H1 (cell line): ENCODE measurements at regions not wholly inside any gene's neighbourhood (a gene's known extent, or its start where the extent isn't known, plus 50 kb on each side); places are given as distances from the start of the nearest gene placed in this dataset.

Source experiments
- CTCF ChIA-PET: fragments of 300-600 bp; sonication (Branson Sonifier 250); formaldehyde crosslinking; loops from one replicate; lab custom pipeline; 2021; ENCODE audit not compliant: partially characterized antibody; lab: Charles Lee
- POLR2A ChIA-PET: fragments of 300-600 bp; sonication (Branson Sonifier 250); formaldehyde crosslinking; loops from one replicate; lab custom pipeline; 2021; ENCODE audit warnings: inconsistent platforms; ENCODE audit not compliant: partially characterized antibody; lab: Charles Lee
- DNase-seq, 2 experiments: peaks; one replicate each; pipeline versions ENCODE4 v3.0.0 to v3.0.0-alpha.2; 2010 to 2022; ENCODE audit warnings: low spot score in 2 of 2, low read depth in 1 of 2, mixed read lengths in 1 of 2
- FAIRE-seq: peaks from 2 replicates; lab custom pipeline; 2011; peaks lifted over from hg19 to GRCh38; lab: Jason Lieb, UNC
- H2AFZ ChIP-seq: 2 replicates; pipeline ENCODE4 v1.8.1; 2012; ENCODE audit warnings: low read length, inconsistent platforms
- H2AK5ac ChIP-seq: 2 replicates; pipeline ENCODE4 v1.6.1; 2013; ENCODE audit warnings: low read depth, low read length
- H2BK120ac ChIP-seq: replicated peaks from 2 replicates; pipeline ENCODE3; 2013; ENCODE audit warnings: low read depth, low read length, inconsistent platforms
- H2BK12ac ChIP-seq: 2 replicates; pipeline ENCODE4 v1.6.1; 2013; ENCODE audit warnings: low read depth, low read length
- H2BK15ac ChIP-seq: 2 replicates; pipeline ENCODE4 v1.6.1; 2013; ENCODE audit warnings: low read length
- H2BK20ac ChIP-seq: 2 replicates; pipeline ENCODE4 v1.6.1; 2013; ENCODE audit warnings: low read length
- H2BK5ac ChIP-seq: 2 replicates; pipeline ENCODE4 v1.6.1; 2013; ENCODE audit warnings: low read depth, low read length
- H3K14ac ChIP-seq: 2 replicates; pipeline ENCODE4 v1.6.1; 2013; ENCODE audit warnings: inconsistent platforms; ENCODE audit not compliant: insufficient read length
- H3K18ac ChIP-seq: 2 replicates; pipeline ENCODE4 v1.6.1; 2013; ENCODE audit warnings: low read length; ENCODE audit errors: extremely low read depth
- H3K23ac ChIP-seq: 2 replicates; pipeline ENCODE4 v1.6.1; 2013; ENCODE audit warnings: inconsistent platforms; ENCODE audit not compliant: insufficient read length
- H3K23me2 ChIP-seq: 2 replicates; pipeline ENCODE4 v1.6.1; 2013; ENCODE audit warnings: low read depth, low read length
- H3K27ac ChIP-seq: 2 replicates; pipeline ENCODE4 v1.6.1; 2011; ENCODE audit warnings: low read depth, low read length, inconsistent platforms
- H3K27me3 ChIP-seq, 4 experiments: replicated peaks in 1 of 4; 1 replicate in 1 of 4; 2 replicates in 3 of 4; pipeline versions ENCODE4 v1.6.1 to v1.8.1; 2011 to 2013; ENCODE audit warnings: low read length in 3 of 4, mild to moderate bottlenecking in 3 of 4, inconsistent platforms in 2 of 4, mixed read lengths in 2 of 4, moderate library complexity in 1 of 4; ENCODE audit not compliant: control insufficient read depth in 3 of 4, insufficient read depth in 3 of 4; ENCODE audit errors: extremely low read depth in 1 of 4
- H3K36me3 ChIP-seq, 4 experiments: 2 replicates each; pipeline versions ENCODE4 v1.6.1 to v1.8.1; 2011 to 2013; ENCODE audit warnings: mild to moderate bottlenecking in 4 of 4, low read length in 3 of 4, moderate library complexity in 2 of 4, control low read depth in 1 of 4, inconsistent platforms in 1 of 4; ENCODE audit not compliant: insufficient read depth in 4 of 4, control insufficient read depth in 2 of 4
- H3K4ac ChIP-seq: replicated peaks from 2 replicates; pipeline ENCODE3; 2013; ENCODE audit warnings: low read length, low read depth, mixed read lengths, inconsistent platforms; ENCODE audit not compliant: insufficient read length
- H3K4me1 ChIP-seq, 4 experiments: replicated peaks in 1 of 4; 1 replicate in 1 of 4; 2 replicates in 3 of 4; pipeline versions ENCODE4 v1.6.1 to v1.8.1; 2011 to 2013; ENCODE audit warnings: low read length in 3 of 4, inconsistent platforms in 2 of 4, mixed read lengths in 1 of 4; ENCODE audit not compliant: insufficient read depth in 4 of 4, control insufficient read depth in 3 of 4
- H3K4me2 ChIP-seq, 2 experiments: 2 replicates each; pipeline versions ENCODE4 v1.6.1 to v1.8.1; 2011 to 2013; ENCODE audit warnings: low read depth in 2 of 2, low read length in 2 of 2, control low read depth in 1 of 2, inconsistent platforms in 1 of 2, mild to moderate bottlenecking in 1 of 2; ENCODE audit not compliant: insufficient read depth in 1 of 2
- H3K4me3 ChIP-seq, 4 experiments: fragments of 200-600, 300-600 bp in 1 of 4; sonication (generic), shearing (Covaris generic), sonication (Bioruptor Twin) in 1 of 4; 2 replicates each; pipeline versions ENCODE4 v1.5.1 to v1.8.1; 2011 to 2016; ENCODE audit warnings: low read length in 4 of 4, low read depth in 3 of 4, control low read depth in 2 of 4, inconsistent platforms in 2 of 4, mild to moderate bottlenecking in 2 of 4, mixed read lengths in 1 of 4, moderate library complexity in 1 of 4; ENCODE audit not compliant: insufficient read depth in 2 of 4; ENCODE audit errors: extremely low read depth in 1 of 4
- H3K56ac ChIP-seq: replicated peaks from 2 replicates; pipeline ENCODE3; 2013; ENCODE audit warnings: low read depth, mild to moderate bottlenecking, mixed read lengths, low read length, inconsistent platforms; ENCODE audit not compliant: insufficient read length
- H3K79me1 ChIP-seq: 2 replicates; pipeline ENCODE4 v1.6.1; 2013; ENCODE audit warnings: low read depth, low read length, control low read depth
- H3K79me2 ChIP-seq, 2 experiments: 2 replicates each; pipeline versions ENCODE4 v1.6.1 to v1.8.1; 2012 to 2013; ENCODE audit warnings: low read length in 2 of 2, mild to moderate bottlenecking in 2 of 2, inconsistent platforms in 1 of 2; ENCODE audit not compliant: insufficient read depth in 2 of 2, control insufficient read depth in 1 of 2
- H3K9ac ChIP-seq, 4 experiments: replicated peaks in 1 of 4; 1 replicate in 1 of 4; 2 replicates in 3 of 4; pipeline versions ENCODE4 v1.6.1 to v1.8.1; 2011 to 2013; ENCODE audit warnings: low read depth in 3 of 4, low read length in 3 of 4, control low read depth in 2 of 4, mild to moderate bottlenecking in 2 of 4, moderate library complexity in 2 of 4, inconsistent platforms in 1 of 4; ENCODE audit errors: extremely low read depth in 1 of 4
- H3K9me3 ChIP-seq, 2 experiments: 2 replicates each; pipeline versions ENCODE4 v1.6.1 to v1.8.1; 2012 to 2013; ENCODE audit warnings: mild to moderate bottlenecking in 2 of 2, moderate library complexity in 2 of 2, control low read depth in 1 of 2, inconsistent platforms in 1 of 2, low read depth in 1 of 2, low read length in 1 of 2, mixed read lengths in 1 of 2; ENCODE audit not compliant: insufficient read depth in 2 of 2
- H4K20me1 ChIP-seq, 2 experiments: replicated peaks in 1 of 2; 2 replicates each; pipeline versions ENCODE3 to v1.8.1; 2011 to 2013; ENCODE audit warnings: inconsistent platforms in 2 of 2, low read length in 2 of 2, mild to moderate bottlenecking in 1 of 2; ENCODE audit not compliant: insufficient read depth in 2 of 2, control insufficient read depth in 1 of 2
- H4K5ac ChIP-seq: 2 replicates; pipeline ENCODE4 v1.6.1; 2013; ENCODE audit warnings: low read length, low read depth, mixed read lengths, inconsistent platforms; ENCODE audit not compliant: insufficient read length
- H4K8ac ChIP-seq: 2 replicates; pipeline ENCODE4 v1.8.0; 2013; ENCODE audit warnings: mild to moderate bottlenecking, moderate library complexity, low read length, inconsistent platforms; ENCODE audit not compliant: insufficient read depth; ENCODE audit errors: extremely low read depth
- H4K91ac ChIP-seq: replicated peaks from 2 replicates; pipeline ENCODE3; 2013; ENCODE audit warnings: low read length, mixed read lengths, inconsistent platforms; ENCODE audit not compliant: insufficient read length
- BRCA1 ChIP-seq: IDR thresholded peaks from 2 replicates; pipeline ENCODE4 v1.6.1; 2012; ENCODE audit warnings: low read depth, low read length, improper control_type of control experiment
- CHD1 ChIP-seq: IDR thresholded peaks from 2 replicates; pipeline ENCODE4 v1.6.1; 2012; ENCODE audit warnings: low read depth, low read length, improper control_type of control experiment
- EP300 ChIP-seq, 2 experiments: IDR thresholded peaks; 1 replicate in 1 of 2; 2 replicates in 1 of 2; pipeline ENCODE4 v1.6.1; 2011 to 2012; ENCODE audit warnings: low read depth in 2 of 2, low read length in 2 of 2, mild to moderate bottlenecking in 2 of 2, borderline replicate concordance in 1 of 2, inconsistent platforms in 1 of 2, moderate library complexity in 1 of 2
- KDM4A ChIP-seq: IDR thresholded peaks from one replicate; pipeline ENCODE4 v1.7.1; 2012; ENCODE audit warnings: low read depth, mild to moderate bottlenecking, moderate library complexity, low read length, inconsistent platforms; ENCODE audit not compliant: severe bottlenecking
- POU5F1 ChIP-seq: IDR thresholded peaks from 2 replicates; pipeline ENCODE4 v1.6.1; 2011; ENCODE audit warnings: low read depth, mild to moderate bottlenecking, low read length, moderate library complexity
- RNF2 ChIP-seq: fragments of 200-900, 300-1000 bp; sonication (generic); IDR thresholded peaks from 2 replicates; pipeline ENCODE4 v1.7.1; 2016; ENCODE audit warnings: borderline replicate concordance, low read depth, mild to moderate bottlenecking, antibody characterized with exemption, low read length; ENCODE audit not compliant: poor library complexity, severe bottlenecking; ENCODE audit errors: missing control alignments
- RXRA ChIP-seq: IDR thresholded peaks from 2 replicates; pipeline ENCODE4 v1.6.1; 2011; ENCODE audit warnings: low read depth, mild to moderate bottlenecking, low read length, moderate library complexity; ENCODE audit not compliant: insufficient read depth
- SIN3A ChIP-seq, 2 experiments: IDR thresholded peaks in 1 of 2; conservative IDR thresholded peaks in 1 of 2; 2 replicates each; pipeline ENCODE4 v1.6.1; 2011 to 2012; ENCODE audit warnings: low read length in 2 of 2, improper control_type of control experiment in 1 of 2, low read depth in 1 of 2, mild to moderate bottlenecking in 1 of 2
- TCF12 ChIP-seq: IDR thresholded peaks from 2 replicates; pipeline ENCODE4 v1.6.1; 2011; ENCODE audit warnings: low read depth, mild to moderate bottlenecking, low read length
- USF2 ChIP-seq: IDR thresholded peaks from 2 replicates; pipeline ENCODE4 v1.6.1; 2011; ENCODE audit warnings: low read length, improper control_type of control experiment
- WGBS, 2 experiments: shearing (Covaris generic) in 1 of 2; methylation state at CpG; one replicate each; pipeline versions ENCODE4 v1.1.6 to v1.1.7; 2013 to 2015; ENCODE audit warnings: low lambda C conversion rate in 2 of 2, mixed read lengths in 2 of 2, inconsistent platforms in 1 of 2, low coverage in 1 of 2, missing lambda C conversion rate in 1 of 2; ENCODE audit not compliant: insufficient replicate concordance in 2 of 2, insufficient coverage in 1 of 2, insufficient read length in 1 of 2; ENCODE audit errors: extremely low coverage in 1 of 2, missing lambda C conversion rate in 1 of 2; 5-methylcytosine and 5-hydroxymethylcytosine counted together

DNA sequence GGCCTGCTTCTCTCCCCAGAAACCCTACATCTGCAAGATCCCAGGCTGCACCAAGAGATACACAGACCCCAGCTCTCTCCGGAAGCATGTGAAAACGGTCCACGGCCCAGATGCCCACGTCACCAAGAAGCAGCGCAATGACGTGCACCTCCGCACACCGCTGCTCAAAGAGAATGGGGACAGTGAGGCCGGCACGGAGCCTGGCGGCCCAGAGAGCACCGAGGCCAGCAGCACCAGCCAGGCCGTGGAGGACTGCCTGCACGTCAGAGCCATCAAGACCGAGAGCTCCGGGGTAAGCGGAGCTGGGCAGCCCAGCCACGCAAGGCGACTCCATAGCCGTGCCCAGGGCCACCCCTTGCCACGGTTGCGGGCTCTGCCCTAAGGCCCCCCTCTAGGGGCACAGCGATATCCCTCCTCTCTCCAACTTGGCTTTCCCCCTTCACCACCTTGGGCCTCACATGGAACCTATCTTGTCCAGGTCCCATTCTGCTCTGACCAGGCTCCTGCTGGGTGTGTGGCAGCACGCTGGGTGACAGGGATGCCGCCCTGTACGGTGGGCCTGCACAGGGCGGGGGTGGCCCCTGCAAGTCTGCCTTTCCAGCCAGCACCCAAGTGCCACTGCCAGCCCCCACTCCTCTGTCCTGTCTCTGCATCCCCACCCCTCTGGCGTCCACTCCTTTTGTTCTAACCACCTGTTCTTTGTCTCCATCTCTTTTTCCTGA lies 248.9 kb downstream of the GLI2 start:
- Histone ChIP-seq H2BK120ac (no peak overlapping the region), H4K91ac (no peak overlapping the region), H3K9ac (no peak overlapping the region), H2AFZ (no peak overlapping the region), H3K9me3 (no peaks in the 10 kb centered on the region), H3K23ac (no peak overlapping the region), H4K8ac (no peak overlapping the region), H3K4me2 (no peak overlapping the region), H3K23me2 (no peaks in the 10 kb centered on the region), H2BK5ac (no peak overlapping the region), H3K56ac (no peak overlapping the region), H3K14ac (no peak overlapping the region), H3K27ac (no peak overlapping the region), H3K4ac (no peak overlapping the region), H2BK15ac (no peak overlapping the region), H4K20me1 (peaks cover 8 to 10% of the 10 kb centered on the region in 2 experiments), H2BK20ac (no peak overlapping the region), H3K27me3 (no peaks in the 10 kb centered on the region), H2AK5ac (no peak overlapping the region), H3K4me1 (0 out of 7 replicates have a peak, but pooled peaks cover 0 to 2% (median 0%) of the 10 kb centered on the region in 4 experiments), H3K4me3 (no peak overlapping the region), H4K5ac (no peak overlapping the region), H2BK12ac (no peak overlapping the region), H3K18ac (no peak overlapping the region), H3K79me2 (no peaks in the 10 kb centered on the region), H3K79me1 (peaks cover 3% of the 10 kb centered on the region; the same call in 1 of the 2 replicates), H3K36me3 (peaks cover 16 to 66% (median 51%) of the 10 kb centered on the region in 4 experiments; a peak in 7 of 8 replicates)
- WGBS, 2 experiments, result 90% methylated on average over 23 of the region's 28 CpGs; no CpG with 5 or more reads in 1 of the 2 experiments
- POLR2A ChIA-PET, result interaction anchor here (0.6 to 1.3 kb wide), 4 partner anchors 10 to 90 kb away, joined by 3 to 4 read pairs (median 3); no protein-coding TSS in a partner anchor
- DNase-seq, result no peak
- FAIRE-seq, result no peak
- CTCF ChIA-PET, result interaction anchor here (0.9 to 2.2 kb wide), 3 partner anchors 10 to 284 kb away, joined by 3 to 5 read pairs (median 4); no protein-coding TSS in a partner anchor
- TF ChIP-seq BRCA1 (no peak), EP300 (IDR thresholded peaks at IDR 0.05; ENCODE audit: borderline replicate concordance in 1 of 2, low read depth in 2 of 2, low read length in 2 of 2) (no peak), RNF2 (no peak), SIN3A (conservative IDR thresholded peaks at IDR 0.05 in 1 of 2, IDR thresholded peaks at IDR 0.05 in 1 of 2; ENCODE audit: low read depth in 1 of 2, low read length in 2 of 2) (no peak), POU5F1 (no peak), CHD1 (no peak), TCF12 (no peak), KDM4A (no peak), USF2 (no peak), RXRA (no peak)
